H1 (cell line): ENCODE measurements at regions not wholly inside any gene's neighbourhood (a gene's known extent, or its start where the extent isn't known, plus 50 kb on each side); places are given as distances from the start of the nearest gene placed in this dataset.

Experiments used
- POLR2A ChIP-seq, 2 experiments: IDR thresholded peaks; 1 replicate in 1 of 2; 2 replicates in 1 of 2; pipeline ENCODE4 v1.6.1; 2011; ENCODE audit warnings: low read depth in 2 of 2, low read length in 2 of 2, mild to moderate bottlenecking in 2 of 2; ENCODE audit errors: control extremely low read depth in 1 of 2
- TBP ChIP-seq: IDR thresholded peaks from 2 replicates; pipeline ENCODE4 v1.6.1; 2011; ENCODE audit warnings: low read depth, low read length, improper control_type of control experiment

GRCh38 chr10:56604624-56605023, 243.6 kb upstream of the ZWINT start:
- TF ChIP-seq POLR2A (IDR thresholded peaks at IDR 0.05; ENCODE audit: control extremely low read depth in 1 of 2, low read depth in 2 of 2, low read length in 2 of 2) (no peak), TBP (no peak)
